Astrocyte (in vitro differentiated cells and primary cell): ENCODE measurements at regions not wholly inside any gene's neighbourhood (a gene's known extent, or its start where the extent isn't known, plus 50 kb on each side); places are given as distances from the start of the nearest gene placed in this dataset.

Experiments used
- DNase-seq: peaks from one replicate; pipeline ENCODE4 v3.0.0-alpha.2; 2010; ENCODE audit warnings: low read depth
- FAIRE-seq: peaks from 2 replicates; lab custom pipeline; 2011; peaks lifted over from hg19 to GRCh38; lab: Jason Lieb, UNC
- H2AFZ ChIP-seq: 2 replicates; pipeline ENCODE4 v1.6.0; 2012; ENCODE audit warnings: low read depth, low read length, inconsistent platforms
- H3K27ac ChIP-seq: 2 replicates; pipeline ENCODE4 v1.5.1; 2011; ENCODE audit warnings: low read depth, low read length, inconsistent platforms
- H3K27me3 ChIP-seq: 2 replicates; pipeline ENCODE4 v1.6.0; 2011; ENCODE audit warnings: low read length, inconsistent platforms; ENCODE audit not compliant: insufficient read depth
- H3K36me3 ChIP-seq: 2 replicates; pipeline ENCODE4 v1.5.1; 2011; ENCODE audit warnings: low read length, inconsistent platforms; ENCODE audit not compliant: insufficient read depth
- H3K4me1 ChIP-seq: 2 replicates; pipeline ENCODE4 v1.5.1; 2011; ENCODE audit warnings: low read length, inconsistent platforms; ENCODE audit not compliant: insufficient read depth
- H3K4me2 ChIP-seq: 2 replicates; pipeline ENCODE4 v1.6.0; 2012; ENCODE audit warnings: low read length, inconsistent platforms
- H3K4me3 ChIP-seq: 2 replicates; pipeline ENCODE4 v1.5.1; 2011; ENCODE audit warnings: low read depth, mild to moderate bottlenecking, low read length, inconsistent platforms; ENCODE audit not compliant: insufficient read depth
- H3K79me2 ChIP-seq: 2 replicates; pipeline ENCODE4 v1.6.0; 2012; ENCODE audit warnings: mild to moderate bottlenecking, low read length, inconsistent platforms; ENCODE audit not compliant: insufficient read depth
- H3K9ac ChIP-seq: 2 replicates; pipeline ENCODE4 v1.6.0; 2012; ENCODE audit warnings: mild to moderate bottlenecking, low read length, inconsistent platforms
- H3K9me3 ChIP-seq: 2 replicates; pipeline ENCODE4 v1.5.1; 2012; ENCODE audit warnings: low read depth, mild to moderate bottlenecking, low read length, inconsistent platforms; ENCODE audit not compliant: insufficient read depth
- H4K20me1 ChIP-seq: 2 replicates; pipeline ENCODE4 v1.6.0; 2012; ENCODE audit warnings: low read length, inconsistent platforms; ENCODE audit not compliant: insufficient read depth
- H3K27ac Mint-ChIP-seq: one replicate; pipeline ENCODE4 v1.8.0; 2021; ENCODE audit warnings: mild to moderate bottlenecking, mixed read lengths; ENCODE audit not compliant: unreplicated experiment
- H3K27me3 Mint-ChIP-seq: one replicate; pipeline ENCODE4 v1.8.0; 2021; ENCODE audit warnings: low read depth, mixed read lengths; ENCODE audit not compliant: unreplicated experiment
- H3K36me3 Mint-ChIP-seq: one replicate; pipeline ENCODE4 v1.8.0; 2021; ENCODE audit warnings: low read depth, mixed read lengths; ENCODE audit not compliant: unreplicated experiment
- H3K4me1 Mint-ChIP-seq: one replicate; pipeline ENCODE4 v1.8.0; 2021; ENCODE audit warnings: low read depth, mixed read lengths; ENCODE audit not compliant: unreplicated experiment
- H3K4me3 Mint-ChIP-seq: one replicate; pipeline ENCODE4 v1.8.0; 2021; ENCODE audit warnings: mild to moderate bottlenecking, moderate library complexity, mixed read lengths; ENCODE audit not compliant: unreplicated experiment
- H3K9me3 Mint-ChIP-seq: one replicate; pipeline ENCODE4 v1.8.0; 2021; ENCODE audit warnings: mild to moderate bottlenecking, mixed read lengths; ENCODE audit not compliant: unreplicated experiment
- EZH2 ChIP-seq: IDR thresholded peaks from 2 replicates; pipeline ENCODE4 v1.6.1; 2012; ENCODE audit warnings: mild to moderate bottlenecking, low read length, inconsistent platforms; ENCODE audit not compliant: insufficient read depth
- TF ChIP-seq, protein P1 (sequence below): IDR thresholded peaks from 2 replicates; pipeline ENCODE4 v1.5.1; 2011; ENCODE audit warnings: low read depth, mild to moderate bottlenecking, inconsistent platforms, low read length, moderate library complexity; ENCODE audit not compliant: insufficient read depth

DNA sequence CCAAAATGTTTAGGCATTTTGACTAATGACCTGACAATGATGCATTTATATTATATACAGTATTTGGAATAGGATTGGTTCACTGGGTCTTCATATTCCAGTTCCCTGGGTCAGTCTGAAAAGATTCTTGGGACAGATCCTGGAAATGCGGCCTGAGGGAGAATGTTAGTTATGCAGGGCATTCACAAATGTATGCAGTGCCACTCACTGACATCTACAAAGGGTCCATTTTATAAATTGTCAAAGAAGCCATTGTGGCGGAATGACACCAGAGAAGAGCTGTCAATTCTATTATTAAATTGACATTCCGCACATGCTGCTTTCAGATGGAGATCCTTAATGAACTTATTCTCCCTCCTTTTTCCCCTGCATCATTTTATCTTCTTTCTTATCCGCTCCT is 176.6 kb downstream of the VGLL3 start:
- H3K4me1 ChIP-seq: no peaks in the 10 kb centered on the region
- H3K9me3 ChIP-seq: no peaks in the 10 kb centered on the region
- no peaks in the 10 kb centered on the region for H3K27me3 ChIP-seq
- Mint-ChIP-seq H3K27me3 (no peaks in the 10 kb centered on the region), H3K9me3 (no peaks in the 10 kb centered on the region), H3K4me3 (no peak overlapping the region), H3K4me1 (peaks cover 23% of the 10 kb centered on the region), H3K36me3 (no peaks in the 10 kb centered on the region), H3K27ac (peak overlapping the region; percentile 59)
- H4K20me1 ChIP-seq: no peaks in the 10 kb centered on the region
- DNase-seq: no peak
- H3K9ac ChIP-seq: no peak overlapping the region
- H3K27ac ChIP-seq: no peak overlapping the region
- no peaks in the 10 kb centered on the region for H3K79me2 ChIP-seq
- no peak overlapping the region for H2AFZ ChIP-seq
- no peak overlapping the region for H3K4me2 ChIP-seq
- H3K36me3 ChIP-seq: no peaks in the 10 kb centered on the region
- H3K4me3 ChIP-seq: no peak overlapping the region
- FAIRE-seq: peak; percentile 13
- no peak for TF ChIP-seq EZH2
- TF ChIP-seq, protein P1, sequence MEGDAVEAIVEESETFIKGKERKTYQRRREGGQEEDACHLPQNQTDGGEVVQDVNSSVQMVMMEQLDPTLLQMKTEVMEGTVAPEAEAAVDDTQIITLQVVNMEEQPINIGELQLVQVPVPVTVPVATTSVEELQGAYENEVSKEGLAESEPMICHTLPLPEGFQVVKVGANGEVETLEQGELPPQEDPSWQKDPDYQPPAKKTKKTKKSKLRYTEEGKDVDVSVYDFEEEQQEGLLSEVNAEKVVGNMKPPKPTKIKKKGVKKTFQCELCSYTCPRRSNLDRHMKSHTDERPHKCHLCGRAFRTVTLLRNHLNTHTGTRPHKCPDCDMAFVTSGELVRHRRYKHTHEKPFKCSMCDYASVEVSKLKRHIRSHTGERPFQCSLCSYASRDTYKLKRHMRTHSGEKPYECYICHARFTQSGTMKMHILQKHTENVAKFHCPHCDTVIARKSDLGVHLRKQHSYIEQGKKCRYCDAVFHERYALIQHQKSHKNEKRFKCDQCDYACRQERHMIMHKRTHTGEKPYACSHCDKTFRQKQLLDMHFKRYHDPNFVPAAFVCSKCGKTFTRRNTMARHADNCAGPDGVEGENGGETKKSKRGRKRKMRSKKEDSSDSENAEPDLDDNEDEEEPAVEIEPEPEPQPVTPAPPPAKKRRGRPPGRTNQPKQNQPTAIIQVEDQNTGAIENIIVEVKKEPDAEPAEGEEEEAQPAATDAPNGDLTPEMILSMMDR: no peak

DNA sequence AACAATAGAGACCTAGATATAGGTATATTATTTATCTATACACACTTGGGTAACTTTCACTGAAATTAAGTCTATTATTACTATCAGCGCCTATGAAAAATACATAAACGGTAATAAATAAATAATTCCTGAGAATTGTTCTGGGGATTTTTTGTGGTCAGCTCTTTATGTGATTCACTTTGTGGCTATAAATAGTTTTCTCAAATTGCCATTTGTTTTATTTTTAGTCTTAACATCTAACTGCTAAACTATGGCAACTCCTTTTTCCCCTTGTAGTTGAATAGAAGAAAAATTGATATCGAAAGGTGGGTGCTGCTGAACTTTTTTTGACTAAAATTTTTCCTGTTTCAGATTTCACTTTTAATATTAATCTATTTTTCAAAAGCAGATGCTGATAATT is 189.0 kb downstream of the VGLL3 start:
- H3K4me3 Mint-ChIP-seq: no peak overlapping the region
- Histone ChIP-seq H4K20me1 (no peaks in the 10 kb centered on the region), H3K27ac (peak overlapping the region; percentile 80), H3K9me3 (no peaks in the 10 kb centered on the region), H3K79me2 (no peaks in the 10 kb centered on the region), H2AFZ (no peak overlapping the region), H3K4me1 (no peaks in the 10 kb centered on the region), H3K4me2 (peak overlapping the region; percentile 21), H3K36me3 (no peaks in the 10 kb centered on the region), H3K27me3 (no peaks in the 10 kb centered on the region), H3K4me3 (no peak overlapping the region), H3K9ac (no peak overlapping the region)
- H3K36me3 Mint-ChIP-seq: peaks cover 1% of the 10 kb centered on the region
- H3K4me1 Mint-ChIP-seq: peaks cover 5% of the 10 kb centered on the region
- H3K27me3 Mint-ChIP-seq: no peaks in the 10 kb centered on the region
- TF ChIP-seq, protein P1: no peak
- TF ChIP-seq EZH2: no peak
- H3K9me3 Mint-ChIP-seq: peaks cover 9% of the 10 kb centered on the region
- no peak for FAIRE-seq
- DNase-seq: peak; percentile 71
- H3K27ac Mint-ChIP-seq: no peak overlapping the region

- Mint-ChIP-seq H3K36me3 (no peaks in the 10 kb centered on the region), H3K9me3 (peaks cover 3% of the 10 kb centered on the region), H3K4me1 (peaks cover 5% of the 10 kb centered on the region), H3K27ac (no peak overlapping the region), H3K27me3 (no peaks in the 10 kb centered on the region), H3K4me3 (no peak overlapping the region)
- H3K79me2 ChIP-seq: no peaks in the 10 kb centered on the region
- no peaks in the 10 kb centered on the region for H3K4me1 ChIP-seq
- H3K4me3 ChIP-seq: no peak overlapping the region
- TF ChIP-seq, protein P1: no peak
- no peak for TF ChIP-seq EZH2
- DNase-seq (no peak), FAIRE-seq (no peak)
- no peaks in the 10 kb centered on the region for H4K20me1 ChIP-seq
- no peak overlapping the region for H3K4me2 ChIP-seq
- no peak overlapping the region for H3K27ac ChIP-seq
- no peaks in the 10 kb centered on the region for H3K27me3 ChIP-seq
- no peaks in the 10 kb centered on the region for H3K9me3 ChIP-seq
- H2AFZ ChIP-seq: no peak overlapping the region
- H3K36me3 ChIP-seq: no peaks in the 10 kb centered on the region
- H3K9ac ChIP-seq: no peak overlapping the region
Measured at GRCh38 chr3:86801066-86801465, 189.9 kb downstream of the VGLL3 start.
